ENCODE measurements at regions not wholly inside any gene's neighbourhood (a gene's known extent, or its start where the extent isn't known, plus 50 kb on each side); places are given as distances from the start of the nearest gene placed in this dataset.
"Not testable (repeated sequence)": the region's sequence is repeated elsewhere in the genome, so short reads cannot be mapped to it uniquely, and the experiment has no call there.

- not testable (repeated sequence) for H3K36me3 ChIP-seq (ENCODE audit: control insufficient read depth, insufficient read depth, low read length)
Observed at GRCh38 chrX:91958351-91958750, 179.2 kb downstream of the PCDH11X start.

GRCh38 chrX:91990541-91990940 lies 211.4 kb downstream of the PCDH11X start:
- not testable (repeated sequence) for H3K9me3 ChIP-seq (ENCODE audit: control insufficient read depth, low read length); H3K27me3 Mint-ChIP-seq (ENCODE audit: insufficient read depth); H3K36me3 Mint-ChIP-seq (ENCODE audit: low read depth); H3K4me3 ChIP-seq (ENCODE audit: low read length); H3K4me3 Mint-ChIP-seq; H3K4me1 ChIP-seq (ENCODE audit: control insufficient read depth, insufficient read depth, low read length); H3K36me3 ChIP-seq (ENCODE audit: control insufficient read depth, insufficient read depth, low read length); H3K9ac ChIP-seq (ENCODE audit: extremely low read depth, low read length, poor library complexity, severe bottlenecking); DNase-seq; H3K27ac ChIP-seq (ENCODE audit: low read depth, low read length); H3K27ac Mint-ChIP-seq; H3K9me3 Mint-ChIP-seq; H3K27me3 ChIP-seq (ENCODE audit: control insufficient read depth, insufficient read depth, low read length, poor library complexity, severe bottlenecking); H3K4me1 Mint-ChIP-seq
- WGBS, 2 experiments (ENCODE audit: insufficient coverage in 1 of 2, insufficient read length in 1 of 2), result no CpG with 5 or more reads among the region's 2 CpGs
- peak; percentile 39 for TF ChIP-seq CTCF (conservative IDR thresholded peaks at IDR 0.05)

More at GRCh38 chrX:91958351-91958750, 179.2 kb downstream of the PCDH11X start:
- H3K36me3 Mint-ChIP-seq (ENCODE audit: low read depth); H3K9ac ChIP-seq (ENCODE audit: extremely low read depth, low read length, poor library complexity, severe bottlenecking); H3K4me3 ChIP-seq (ENCODE audit: low read length); H3K4me3 Mint-ChIP-seq; DNase-seq; H3K27ac ChIP-seq (ENCODE audit: low read depth, low read length); H3K9me3 ChIP-seq (ENCODE audit: control insufficient read depth, low read length); H3K4me1 ChIP-seq (ENCODE audit: control insufficient read depth, insufficient read depth, low read length); H3K27me3 Mint-ChIP-seq (ENCODE audit: insufficient read depth); H3K9me3 Mint-ChIP-seq; H3K27ac Mint-ChIP-seq; H3K4me1 Mint-ChIP-seq; H3K27me3 ChIP-seq (ENCODE audit: control insufficient read depth, insufficient read depth, low read length, poor library complexity, severe bottlenecking): not testable (repeated sequence)
- 80 to 93% methylated on average over 1 to 6 of the region's 6 CpGs for WGBS, 2 experiments (ENCODE audit: insufficient coverage in 1 of 2, insufficient read length in 1 of 2)
